CD4-positive, alpha-beta memory T cell (primary cell): ENCODE measurements at regions not wholly inside any gene's neighbourhood (a gene's known extent, or its start where the extent isn't known, plus 50 kb on each side); places are given as distances from the start of the nearest gene placed in this dataset.

Source experiments
- CTCF ChIA-PET: fragments of 350-600 bp; sonication (Branson Sonifier 250); formaldehyde crosslinking; loops from one replicate; lab custom pipeline; 2021; ENCODE audit warnings: inconsistent platforms; ENCODE audit not compliant: partially characterized antibody; lab: Charles Lee
- POLR2A ChIA-PET: fragments of 350-600 bp; sonication (Branson Sonifier 250); formaldehyde crosslinking; loops from one replicate; lab custom pipeline; 2021; ENCODE audit not compliant: partially characterized antibody; lab: Charles Lee
- DNase-seq, 5 donors: peaks; one replicate each; pipeline versions ENCODE4 v3.0.0 to v3.0.0-alpha.2; 2020 to 2022; ENCODE audit warnings: mixed read lengths in 1 of 5
- H3K27ac ChIP-seq: one replicate; pipeline ENCODE4 v1.7.0; 2013; ENCODE audit warnings: low read depth, low read length
- H3K27me3 ChIP-seq: 2 replicates; pipeline ENCODE4 v1.7.0; 2013; ENCODE audit warnings: mild to moderate bottlenecking, low read length, moderate library complexity; ENCODE audit not compliant: insufficient read depth
- H3K36me3 ChIP-seq: 2 replicates; pipeline ENCODE4 v1.7.0; 2013; ENCODE audit warnings: mild to moderate bottlenecking, low read length, moderate library complexity; ENCODE audit not compliant: insufficient read depth
- H3K4me1 ChIP-seq: 2 replicates; pipeline ENCODE4 v1.7.0; 2013; ENCODE audit warnings: mild to moderate bottlenecking, low read length, moderate library complexity; ENCODE audit not compliant: insufficient read depth
- H3K4me3 ChIP-seq, 2 donors: one replicate each; pipeline ENCODE4 v1.7.0; 2013; ENCODE audit warnings: low read length in 2 of 2, mild to moderate bottlenecking in 1 of 2
- H3K9me3 ChIP-seq, 2 donors: one replicate each; pipeline ENCODE4 v1.7.0; 2013; ENCODE audit warnings: low read length in 2 of 2, control low read depth in 1 of 2; ENCODE audit not compliant: control insufficient read depth in 1 of 2
- H3K27ac Mint-ChIP-seq, 7 donors: one replicate each; pipeline ENCODE4 v1.8.0; 2020 to 2021; ENCODE audit warnings: mixed read lengths in 7 of 7, mild to moderate bottlenecking in 6 of 7, inconsistent platforms in 3 of 7, moderate library complexity in 3 of 7
- H3K27me3 Mint-ChIP-seq, 2 donors: one replicate each; pipeline ENCODE4 v1.8.0; 2020 to 2021; ENCODE audit warnings: mixed read lengths in 2 of 2
- H3K36me3 Mint-ChIP-seq, 2 donors: one replicate each; pipeline ENCODE4 v1.8.0; 2020 to 2021; ENCODE audit warnings: mixed read lengths in 2 of 2, inconsistent platforms in 1 of 2, mild to moderate bottlenecking in 1 of 2
- H3K4me1 Mint-ChIP-seq, 4 donors: one replicate each; pipeline ENCODE4 v1.8.0; 2020 to 2021; ENCODE audit warnings: mixed read lengths in 4 of 4, mild to moderate bottlenecking in 1 of 4
- H3K4me3 Mint-ChIP-seq, 8 donors: one replicate each; pipeline ENCODE4 v1.8.0; 2020 to 2021; ENCODE audit warnings: mixed read lengths in 8 of 8, mild to moderate bottlenecking in 7 of 8, moderate library complexity in 6 of 8, inconsistent platforms in 3 of 8
- H3K9me3 Mint-ChIP-seq, 8 donors: one replicate each; pipeline ENCODE4 v1.8.0; 2020 to 2021; ENCODE audit warnings: mixed read lengths in 8 of 8, mild to moderate bottlenecking in 5 of 8, inconsistent platforms in 3 of 8, moderate library complexity in 1 of 8
- intact Hi-C: fragments of 100-400 bp; cut with micrococcal nuclease; formaldehyde crosslinking; loops from one replicate; pipeline ENCODE4 v1.15.1; 2023

- Mint-ChIP-seq H3K4me1 (no peaks in the 10 kb centered on the region), H3K9me3 (peaks cover 0 to 8% (median 3%) of the 10 kb centered on the region in 8 donors), H3K27ac (no peak overlapping the region), H3K4me3 (no peak overlapping the region), H3K36me3 (no peaks in the 10 kb centered on the region), H3K27me3 (peaks cover 0 to 1% of the 10 kb centered on the region in 2 donors)
- Histone ChIP-seq H3K27ac (no peak overlapping the region), H3K27me3 (no peaks in the 10 kb centered on the region), H3K36me3 (no peaks in the 10 kb centered on the region), H3K9me3 (no peaks in the 10 kb centered on the region), H3K4me1 (no peaks in the 10 kb centered on the region), H3K4me3 (no peak overlapping the region)
- POLR2A ChIA-PET = no interaction called here
- no peak for DNase-seq
- CTCF ChIA-PET = no interaction called here
- intact Hi-C loops = no loop called here
Measured at GRCh38 chr12:127536833-127537428, 730.0 kb upstream of the TMEM132C start.

GRCh38 chr12:127538316-127538715 is 728.7 kb upstream of the TMEM132C start:
- intact Hi-C loops = no loop called here
- H3K36me3 Mint-ChIP-seq = no peaks in the 10 kb centered on the region

GRCh38 chr12:127539226-127539858 is 727.6 kb upstream of the TMEM132C start:
- Histone ChIP-seq H3K36me3 (no peaks in the 10 kb centered on the region), H3K4me3 (no peak overlapping the region), H3K27me3 (no peaks in the 10 kb centered on the region), H3K4me1 (no peaks in the 10 kb centered on the region), H3K27ac (no peak overlapping the region), H3K9me3 (no peaks in the 10 kb centered on the region)
- H3K36me3 Mint-ChIP-seq = no peaks in the 10 kb centered on the region
- ChIA-PET POLR2A (no interaction called here), CTCF (no interaction called here)
- H3K27ac Mint-ChIP-seq = no peak overlapping the region
- H3K4me3 Mint-ChIP-seq = no peak overlapping the region
- no peak for DNase-seq
- peaks cover 0 to 8% (median 3%) of the 10 kb centered on the region in 8 donors for H3K9me3 Mint-ChIP-seq
- peaks cover 0 to 1% of the 10 kb centered on the region in 2 donors for H3K27me3 Mint-ChIP-seq
- intact Hi-C loops = no loop called here
- no peaks in the 10 kb centered on the region for H3K4me1 Mint-ChIP-seq

More at GRCh38 chr12:127538316-127538715, 728.7 kb upstream of the TMEM132C start:
- Mint-ChIP-seq H3K4me3 (no peak overlapping the region), H3K4me1 (no peaks in the 10 kb centered on the region), H3K9me3 (peaks cover 0 to 8% (median 3%) of the 10 kb centered on the region in 8 donors), H3K27me3 (peaks cover 0 to 1% of the 10 kb centered on the region in 2 donors), H3K27ac (no peak overlapping the region)
- H3K27me3 ChIP-seq = no peaks in the 10 kb centered on the region
- H3K4me1 ChIP-seq = no peaks in the 10 kb centered on the region
- no peak overlapping the region for H3K27ac ChIP-seq
- no peaks in the 10 kb centered on the region for H3K9me3 ChIP-seq
- CTCF ChIA-PET = no interaction called here
- H3K4me3 ChIP-seq = no peak overlapping the region
- no peaks in the 10 kb centered on the region for H3K36me3 ChIP-seq
- no peak for DNase-seq
- POLR2A ChIA-PET = no interaction called here

- CTCF ChIA-PET = interaction anchor here (1.2 kb wide), 1 partner anchor 14 kb away, joined by 3 read pairs; no protein-coding TSS in a partner anchor
- H3K36me3 Mint-ChIP-seq = no peaks in the 10 kb centered on the region
- H3K4me1 Mint-ChIP-seq = no peaks in the 10 kb centered on the region
Measured at GRCh38 chr12:127542391-127542790, 724.6 kb upstream of the TMEM132C start.

GRCh38 chr12:127542931-127543330 is 724.0 kb upstream of the TMEM132C start:
- H3K9me3 ChIP-seq = no peaks in the 10 kb centered on the region
- H3K36me3 ChIP-seq = no peaks in the 10 kb centered on the region
- H3K27me3 ChIP-seq = no peaks in the 10 kb centered on the region
- intact Hi-C loops = no loop called here
- no peak overlapping the region for H3K4me3 ChIP-seq
- no peak for DNase-seq
- H3K9me3 Mint-ChIP-seq = peaks cover 0 to 2% (median 0%) of the 10 kb centered on the region in 8 donors
- H3K4me1 ChIP-seq = no peaks in the 10 kb centered on the region
- H3K4me3 Mint-ChIP-seq = no peak overlapping the region
- no peaks in the 10 kb centered on the region for H3K4me1 Mint-ChIP-seq
- no peak overlapping the region for H3K27ac ChIP-seq
- no peaks in the 10 kb centered on the region for H3K36me3 Mint-ChIP-seq
- no peak overlapping the region for H3K27ac Mint-ChIP-seq
- POLR2A ChIA-PET = no interaction called here
- CTCF ChIA-PET = interaction anchor here (1.2 kb wide), 1 partner anchor 13 kb away, joined by 3 read pairs; no protein-coding TSS in a partner anchor
- H3K27me3 Mint-ChIP-seq = peaks cover 0 to 1% of the 10 kb centered on the region in 2 donors

More at GRCh38 chr12:127542391-127542790, 724.6 kb upstream of the TMEM132C start:
- H3K9me3 ChIP-seq = no peaks in the 10 kb centered on the region
- Mint-ChIP-seq H3K27me3 (peaks cover 0 to 1% of the 10 kb centered on the region in 2 donors), H3K9me3 (peaks cover 0 to 2% (median 0%) of the 10 kb centered on the region in 8 donors), H3K4me3 (no peak overlapping the region), H3K27ac (no peak overlapping the region)
- intact Hi-C loops = no loop called here
- no peak for DNase-seq
- H3K27ac ChIP-seq = no peak overlapping the region
- no peaks in the 10 kb centered on the region for H3K27me3 ChIP-seq
- no peaks in the 10 kb centered on the region for H3K36me3 ChIP-seq
- no peaks in the 10 kb centered on the region for H3K4me1 ChIP-seq
- POLR2A ChIA-PET = no interaction called here
- H3K4me3 ChIP-seq = no peak overlapping the region

GRCh38 chr12:127546721-127547505 is 720.1 kb upstream of the TMEM132C start:
- H3K4me3 Mint-ChIP-seq = no peak overlapping the region
- H3K27me3 ChIP-seq = no peaks in the 10 kb centered on the region
- H3K36me3 ChIP-seq = no peaks in the 10 kb centered on the region
- peaks cover 0 to 2% (median under 1%) of the 10 kb centered on the region in 8 donors for H3K9me3 Mint-ChIP-seq
- ChIA-PET POLR2A (no interaction called here), CTCF (no interaction called here)
- H3K27me3 Mint-ChIP-seq = no peaks in the 10 kb centered on the region
- H3K4me1 Mint-ChIP-seq = no peaks in the 10 kb centered on the region
- H3K4me1 ChIP-seq = no peaks in the 10 kb centered on the region
- intact Hi-C loops = no loop called here
- H3K36me3 Mint-ChIP-seq = peaks cover 0 to under 1% of the 10 kb centered on the region in 2 donors
- no peak overlapping the region for H3K27ac Mint-ChIP-seq
- DNase-seq = no peak
- no peak overlapping the region for H3K4me3 ChIP-seq
- no peaks in the 10 kb centered on the region for H3K9me3 ChIP-seq
- H3K27ac ChIP-seq = no peak overlapping the region

- H3K4me3 Mint-ChIP-seq = no peak overlapping the region
- no peaks in the 10 kb centered on the region for H3K4me1 ChIP-seq
- no peaks in the 10 kb centered on the region for H3K4me1 Mint-ChIP-seq
- no peak overlapping the region for H3K27ac ChIP-seq
- no peaks in the 10 kb centered on the region for H3K27me3 Mint-ChIP-seq
- no peaks in the 10 kb centered on the region for H3K36me3 ChIP-seq
- peaks cover 0 to 6% of the 10 kb centered on the region in 2 donors for H3K36me3 Mint-ChIP-seq
- no peaks in the 10 kb centered on the region for H3K9me3 ChIP-seq
- intact Hi-C loops = no loop called here
- no peak overlapping the region for H3K4me3 ChIP-seq
- POLR2A ChIA-PET = no interaction called here
- CTCF ChIA-PET = no interaction called here
- peaks cover 0 to 11% (median 6%) of the 10 kb centered on the region in 8 donors for H3K9me3 Mint-ChIP-seq
- no peak overlapping the region for H3K27ac Mint-ChIP-seq
- H3K27me3 ChIP-seq = no peaks in the 10 kb centered on the region
- DNase-seq = no peak
Measured at GRCh38 chr12:127548123-127548553, 718.8 kb upstream of the TMEM132C start.
